ENCODE measurements at regions not wholly inside any gene's neighbourhood (a gene's known extent, or its start where the extent isn't known, plus 50 kb on each side); places are given as distances from the start of the nearest gene placed in this dataset.

GRCh38 chr4:180164799-180165198, 2078.4 kb upstream of the TENM3 start:
- 60% methylated on average over 2 of the region's 2 CpGs for WGBS
- DNase-seq (ENCODE audit: extremely low spot score): no peak

GRCh38 chr4:180169394-180169793, 2073.8 kb upstream of the TENM3 start:
- Histone ChIP-seq H3K4me1 (ENCODE audit: insufficient read depth) (no peaks in the 10 kb centered on the region), H3K36me3 (ENCODE audit: insufficient read depth) (no peaks in the 10 kb centered on the region), H3K27ac (ENCODE audit: low read depth) (no peak overlapping the region), H3K4me3 (ENCODE audit: low read depth, low read length) (no peak overlapping the region)
- DNase-seq (ENCODE audit: extremely low spot score): no peak
- WGBS: 61% methylated on average over 3 of the region's 3 CpGs

More at GRCh38 chr4:180164799-180165198, 2078.4 kb upstream of the TENM3 start:
- Histone ChIP-seq H3K4me1 (ENCODE audit: insufficient read depth) (no peaks in the 10 kb centered on the region), H3K36me3 (ENCODE audit: insufficient read depth) (no peaks in the 10 kb centered on the region), H3K27ac (ENCODE audit: low read depth) (no peak overlapping the region), H3K4me3 (ENCODE audit: low read depth, low read length) (no peak overlapping the region)

DNA sequence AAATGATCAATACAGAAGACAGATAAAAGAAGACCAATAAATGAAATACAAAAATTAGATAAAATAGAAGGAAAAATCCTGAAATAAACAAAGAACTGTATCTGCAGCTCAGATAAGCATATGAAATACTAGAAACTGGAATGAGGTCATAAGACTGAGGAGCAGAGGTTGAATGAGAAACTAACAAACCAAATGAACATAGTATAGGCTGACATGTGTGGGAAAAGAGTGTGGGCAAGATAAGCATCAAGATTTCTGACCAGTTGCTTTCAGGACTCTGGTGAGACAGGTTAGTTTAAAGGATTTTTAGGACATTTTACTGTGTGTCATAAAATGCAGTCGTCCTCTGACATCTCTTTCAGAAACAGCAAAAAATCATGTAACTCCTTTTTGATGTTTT, 2073.2 kb upstream of the TENM3 start:
- WGBS: 37% methylated on average over 1 of the region's 1 CpG
- Histone ChIP-seq H3K4me1 (ENCODE audit: insufficient read depth) (no peaks in the 10 kb centered on the region), H3K27ac (ENCODE audit: low read depth) (no peak overlapping the region), H3K4me3 (ENCODE audit: low read depth, low read length) (no peak overlapping the region), H3K36me3 (ENCODE audit: insufficient read depth) (no peaks in the 10 kb centered on the region)
- no peak for DNase-seq (ENCODE audit: extremely low spot score)

GRCh38 chr4:180179146-180179545, 2064.1 kb upstream of the TENM3 start:
- Histone ChIP-seq H3K36me3 (ENCODE audit: insufficient read depth) (no peaks in the 10 kb centered on the region), H3K27ac (ENCODE audit: low read depth) (no peak overlapping the region), H3K4me1 (ENCODE audit: insufficient read depth) (no peaks in the 10 kb centered on the region), H3K4me3 (ENCODE audit: low read depth, low read length) (no peak overlapping the region)
- 49% methylated on average over 1 of the region's 1 CpG for WGBS
- no peak for DNase-seq (ENCODE audit: extremely low spot score)

GRCh38 chr4:180189666-180190065, 2053.5 kb upstream of the TENM3 start:
- no peak for DNase-seq (ENCODE audit: extremely low spot score)
- WGBS: 68% methylated on average over 1 of the region's 1 CpG
- no peak overlapping the region for H3K4me3 ChIP-seq (ENCODE audit: low read depth, low read length)
- no peaks in the 10 kb centered on the region for H3K36me3 ChIP-seq (ENCODE audit: insufficient read depth)
- H3K4me1 ChIP-seq (ENCODE audit: insufficient read depth): no peaks in the 10 kb centered on the region
- no peak overlapping the region for H3K27ac ChIP-seq (ENCODE audit: low read depth)

DNA sequence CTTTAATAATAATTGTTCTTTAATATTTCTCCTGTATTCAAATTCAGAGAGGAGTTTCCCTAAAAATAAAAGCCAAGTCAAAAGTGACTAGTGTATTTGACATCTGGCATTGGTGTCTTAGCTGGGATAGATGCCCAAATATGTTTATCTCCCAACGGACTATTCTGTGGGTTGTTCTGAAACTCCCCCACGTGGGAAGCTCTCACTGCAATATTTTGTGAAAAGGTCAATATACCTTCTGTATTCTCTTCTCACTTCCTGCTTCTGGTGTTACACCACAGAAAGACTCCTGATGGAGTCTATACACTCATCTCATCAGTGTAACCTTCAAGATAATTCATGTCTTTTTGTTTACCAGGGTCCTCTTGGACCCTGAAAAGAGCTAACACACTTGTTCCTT, 2052.8 kb upstream of the TENM3 start:
- Histone ChIP-seq H3K27ac (ENCODE audit: low read depth) (no peak overlapping the region), H3K4me3 (ENCODE audit: low read depth, low read length) (no peak overlapping the region), H3K4me1 (ENCODE audit: insufficient read depth) (no peaks in the 10 kb centered on the region), H3K36me3 (ENCODE audit: insufficient read depth) (no peaks in the 10 kb centered on the region)
- 22% methylated on average over 2 of the region's 2 CpGs for WGBS
- DNase-seq (ENCODE audit: extremely low spot score): no peak

DNA sequence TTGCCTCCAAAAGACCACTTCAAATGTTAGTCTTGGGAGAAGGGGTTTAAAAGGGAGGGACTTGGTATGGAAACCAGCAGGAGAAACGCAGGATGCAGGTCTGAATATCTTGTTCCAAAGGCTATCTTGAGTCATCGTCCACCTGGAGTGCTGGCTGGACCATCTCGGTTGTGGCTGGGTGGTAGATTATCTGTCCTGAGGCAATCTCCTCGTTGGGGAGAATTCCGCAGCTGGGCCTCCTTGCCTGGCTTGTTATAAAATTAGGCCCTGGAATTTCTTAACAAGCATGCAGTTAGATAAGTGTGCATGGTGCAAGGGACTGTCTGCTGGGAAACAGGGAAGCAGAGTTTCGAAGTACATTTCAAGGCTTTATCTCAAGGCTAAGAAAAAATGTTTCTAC, 2045.7 kb upstream of the TENM3 start:
- 30% methylated on average over 6 of the region's 6 CpGs for WGBS

GRCh38 chr4:180203349-180203748, 2039.9 kb upstream of the TENM3 start:
- 90% methylated on average over 3 of the region's 3 CpGs for WGBS
- Histone ChIP-seq H3K4me1 (ENCODE audit: insufficient read depth) (no peaks in the 10 kb centered on the region), H3K27ac (ENCODE audit: low read depth) (no peak overlapping the region), H3K4me3 (ENCODE audit: low read depth, low read length) (no peak overlapping the region), H3K36me3 (ENCODE audit: insufficient read depth) (no peaks in the 10 kb centered on the region)
- no peak for DNase-seq (ENCODE audit: extremely low spot score)

More for the DNA sequence above, 2045.7 kb upstream of the TENM3 start:
- no peak overlapping the region for H3K27ac ChIP-seq (ENCODE audit: low read depth)
- H3K4me1 ChIP-seq (ENCODE audit: insufficient read depth): no peaks in the 10 kb centered on the region
- no peak overlapping the region for H3K4me3 ChIP-seq (ENCODE audit: low read depth, low read length)
- DNase-seq (ENCODE audit: extremely low spot score): no peak
- no peaks in the 10 kb centered on the region for H3K36me3 ChIP-seq (ENCODE audit: insufficient read depth)

GRCh38 chr4:180205276-180205675, 2037.9 kb upstream of the TENM3 start:
- DNase-seq (ENCODE audit: extremely low spot score): no peak
- WGBS: 89% methylated on average over 4 of the region's 4 CpGs
- Histone ChIP-seq H3K36me3 (ENCODE audit: insufficient read depth) (no peaks in the 10 kb centered on the region), H3K4me1 (ENCODE audit: insufficient read depth) (no peaks in the 10 kb centered on the region), H3K27ac (ENCODE audit: low read depth) (no peak overlapping the region), H3K4me3 (ENCODE audit: low read depth, low read length) (no peak overlapping the region)

- WGBS: 65% methylated on average over 1 of the region's 1 CpG
- Histone ChIP-seq H3K4me1 (ENCODE audit: insufficient read depth) (no peaks in the 10 kb centered on the region), H3K36me3 (ENCODE audit: insufficient read depth) (no peaks in the 10 kb centered on the region), H3K4me3 (ENCODE audit: low read depth, low read length) (no peak overlapping the region), H3K27ac (ENCODE audit: low read depth) (no peak overlapping the region)
- no peak for DNase-seq (ENCODE audit: extremely low spot score)
Measured at GRCh38 chr4:180207921-180208320, 2035.3 kb upstream of the TENM3 start.

GRCh38 chr4:180217070-180217469, 2026.1 kb upstream of the TENM3 start:
- Histone ChIP-seq H3K4me1 (ENCODE audit: insufficient read depth) (no peaks in the 10 kb centered on the region), H3K4me3 (ENCODE audit: low read depth, low read length) (no peak overlapping the region), H3K27ac (ENCODE audit: low read depth) (no peak overlapping the region), H3K36me3 (ENCODE audit: insufficient read depth) (no peaks in the 10 kb centered on the region)
- WGBS: 63% methylated on average over 1 of the region's 1 CpG
- DNase-seq (ENCODE audit: extremely low spot score): no peak

DNA sequence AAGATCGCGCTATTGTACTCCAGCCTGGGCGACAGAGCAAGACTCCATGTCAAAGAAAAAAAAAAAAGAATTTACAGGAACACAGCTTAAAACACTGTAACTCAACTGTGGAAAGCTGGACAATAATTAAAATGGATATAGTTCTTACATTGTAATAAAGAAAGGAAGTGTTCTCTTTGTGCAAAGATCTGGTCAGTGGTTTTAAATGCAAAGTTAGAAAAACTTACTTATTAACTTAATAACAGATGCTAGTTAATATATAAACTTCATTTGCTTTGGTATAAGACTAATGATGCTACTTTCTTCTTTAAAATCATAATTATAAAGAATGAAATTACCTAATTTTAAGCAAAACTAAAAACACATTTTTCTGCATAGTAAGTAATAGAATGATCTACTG, 2024.1 kb upstream of the TENM3 start:
- WGBS: 97% methylated on average over 3 of the region's 3 CpGs
- no peak overlapping the region for H3K27ac ChIP-seq (ENCODE audit: low read depth)
- H3K4me3 ChIP-seq (ENCODE audit: low read depth, low read length): no peak overlapping the region
- no peaks in the 10 kb centered on the region for H3K36me3 ChIP-seq (ENCODE audit: insufficient read depth)
- no peaks in the 10 kb centered on the region for H3K4me1 ChIP-seq (ENCODE audit: insufficient read depth)
- no peak for DNase-seq (ENCODE audit: extremely low spot score)

DNA sequence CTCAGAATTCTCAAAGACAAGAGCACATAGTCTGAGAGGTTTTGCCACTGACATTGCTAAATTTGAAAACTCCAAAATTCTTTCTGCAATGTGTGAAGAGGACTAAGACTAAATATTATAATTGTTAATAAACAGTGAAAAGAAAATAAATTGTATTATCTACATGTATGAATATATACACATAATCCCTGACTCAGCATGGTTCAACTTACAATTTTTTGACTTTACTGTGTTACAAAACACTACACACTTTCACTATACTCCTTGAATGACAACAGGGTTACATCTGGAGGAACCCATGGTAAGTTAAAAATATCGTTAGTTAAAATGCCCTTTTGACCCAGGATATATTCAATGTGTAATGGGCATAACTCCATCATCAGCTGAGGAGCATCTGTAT, 2017.2 kb upstream of the TENM3 start:
- no peaks in the 10 kb centered on the region for H3K4me1 ChIP-seq (ENCODE audit: insufficient read depth)
- H3K27ac ChIP-seq (ENCODE audit: low read depth): no peak overlapping the region
- no peak for DNase-seq (ENCODE audit: extremely low spot score)
- 67% methylated on average over 1 of the region's 1 CpG for WGBS
- H3K36me3 ChIP-seq (ENCODE audit: insufficient read depth): no peaks in the 10 kb centered on the region
- H3K4me3 ChIP-seq (ENCODE audit: low read depth, low read length): no peak overlapping the region

- 77% methylated on average over 3 of the region's 3 CpGs for WGBS
- Histone ChIP-seq H3K27ac (ENCODE audit: low read depth) (no peak overlapping the region), H3K36me3 (ENCODE audit: insufficient read depth) (no peaks in the 10 kb centered on the region), H3K4me1 (ENCODE audit: insufficient read depth) (no peaks in the 10 kb centered on the region), H3K4me3 (ENCODE audit: low read depth, low read length) (no peak overlapping the region)
- no peak for DNase-seq (ENCODE audit: extremely low spot score)
Measured at GRCh38 chr4:180234730-180235129, 2008.5 kb upstream of the TENM3 start.

DNA sequence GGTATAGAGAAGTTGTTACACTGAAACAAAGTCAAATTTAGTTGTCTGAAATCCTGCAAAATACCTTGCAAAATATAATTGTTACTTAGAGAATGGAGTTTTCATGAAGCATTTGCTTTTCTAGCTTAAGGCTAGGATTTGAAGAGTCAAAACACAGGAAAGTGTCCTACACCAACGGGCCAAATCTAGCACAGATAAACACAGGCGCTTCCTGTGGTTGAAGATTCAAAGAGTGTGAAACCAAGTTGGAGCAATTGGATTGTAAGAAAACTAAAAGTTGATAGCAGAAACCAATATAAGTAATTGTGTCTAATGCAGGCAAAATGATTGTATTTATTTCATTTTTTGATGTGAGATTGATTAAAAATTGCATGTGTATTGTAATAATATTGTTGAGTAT, 2002.5 kb upstream of the TENM3 start:
- H3K4me3 ChIP-seq (ENCODE audit: low read depth, low read length): no peak overlapping the region
- WGBS: 55% methylated on average over 2 of the region's 2 CpGs
- H3K36me3 ChIP-seq (ENCODE audit: insufficient read depth): no peaks in the 10 kb centered on the region
- DNase-seq (ENCODE audit: extremely low spot score): no peak
- no peak overlapping the region for H3K27ac ChIP-seq (ENCODE audit: low read depth)
- no peaks in the 10 kb centered on the region for H3K4me1 ChIP-seq (ENCODE audit: insufficient read depth)
